ENCODE measurements at regions not wholly inside any gene's neighbourhood (a gene's known extent, or its start where the extent isn't known, plus 50 kb on each side); places are given as distances from the start of the nearest gene placed in this dataset.

GRCh38 chr13:59318320-59318930 is 845.3 kb downstream of the DIAPH3 start:
- H3K9me3 ChIP-seq (ENCODE audit: low read length), result no peaks in the 10 kb centered on the region
- H3F3A ChIP-seq (ENCODE audit: insufficient read depth, low read length, poor library complexity, severe bottlenecking), result no peaks in the 10 kb centered on the region

DNA sequence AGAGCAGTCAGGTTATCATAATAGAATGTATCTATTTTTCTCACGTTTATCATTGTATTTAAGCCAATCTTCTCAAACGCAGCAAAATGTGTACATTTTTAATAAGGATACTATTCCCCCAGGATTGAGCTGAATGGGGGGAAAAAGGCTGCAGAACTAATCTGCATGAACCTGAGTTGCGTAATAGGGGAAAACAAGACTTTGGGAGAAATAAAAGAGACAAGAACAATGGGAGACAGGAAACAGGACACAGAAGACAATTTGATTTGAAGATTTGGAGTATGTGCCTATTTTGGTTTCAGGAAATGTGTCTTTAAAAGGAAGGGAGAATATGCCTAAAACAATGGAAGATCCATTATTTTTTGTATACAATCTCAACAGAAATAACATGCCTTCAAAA is 844.5 kb downstream of the DIAPH3 start:
- H2AFZ ChIP-seq (ENCODE audit: low read depth, low read length), result no peak overlapping the region
- TF ChIP-seq REST (IDR thresholded peaks at IDR 0.05; ENCODE audit: borderline replicate concordance) (no peak), EP300 (conservative IDR thresholded peaks at IDR 0.05; ENCODE audit: poor library complexity, severe bottlenecking) (no peak), EZH2 (IDR thresholded peaks at IDR 0.05; ENCODE audit: borderline replicate concordance, insufficient read depth, low read length, poor library complexity, severe bottlenecking) (no peak), MXI1 (conservative IDR thresholded peaks at IDR 0.05; ENCODE audit: poor library complexity, severe bottlenecking) (no peak), RAD21 (conservative IDR thresholded peaks at IDR 0.05) (no peak), SMC3 (conservative IDR thresholded peaks at IDR 0.05; ENCODE audit: poor library complexity) (no peak)
- TF ChIP-seq, protein P1, sequence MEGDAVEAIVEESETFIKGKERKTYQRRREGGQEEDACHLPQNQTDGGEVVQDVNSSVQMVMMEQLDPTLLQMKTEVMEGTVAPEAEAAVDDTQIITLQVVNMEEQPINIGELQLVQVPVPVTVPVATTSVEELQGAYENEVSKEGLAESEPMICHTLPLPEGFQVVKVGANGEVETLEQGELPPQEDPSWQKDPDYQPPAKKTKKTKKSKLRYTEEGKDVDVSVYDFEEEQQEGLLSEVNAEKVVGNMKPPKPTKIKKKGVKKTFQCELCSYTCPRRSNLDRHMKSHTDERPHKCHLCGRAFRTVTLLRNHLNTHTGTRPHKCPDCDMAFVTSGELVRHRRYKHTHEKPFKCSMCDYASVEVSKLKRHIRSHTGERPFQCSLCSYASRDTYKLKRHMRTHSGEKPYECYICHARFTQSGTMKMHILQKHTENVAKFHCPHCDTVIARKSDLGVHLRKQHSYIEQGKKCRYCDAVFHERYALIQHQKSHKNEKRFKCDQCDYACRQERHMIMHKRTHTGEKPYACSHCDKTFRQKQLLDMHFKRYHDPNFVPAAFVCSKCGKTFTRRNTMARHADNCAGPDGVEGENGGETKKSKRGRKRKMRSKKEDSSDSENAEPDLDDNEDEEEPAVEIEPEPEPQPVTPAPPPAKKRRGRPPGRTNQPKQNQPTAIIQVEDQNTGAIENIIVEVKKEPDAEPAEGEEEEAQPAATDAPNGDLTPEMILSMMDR (IDR thresholded peaks at IDR 0.05; ENCODE audit: poor library complexity, severe bottlenecking), result no peak

More at GRCh38 chr13:59318320-59318930, 845.3 kb downstream of the DIAPH3 start:
- H3K4me3 ChIP-seq (ENCODE audit: low read length), result no peak overlapping the region
- no peak overlapping the region for H3K27ac ChIP-seq (ENCODE audit: low read length)
- TF ChIP-seq SMC3 (conservative IDR thresholded peaks at IDR 0.05; ENCODE audit: poor library complexity) (peak; percentile 82), EZH2 (IDR thresholded peaks at IDR 0.05; ENCODE audit: borderline replicate concordance, insufficient read depth, low read length, poor library complexity, severe bottlenecking) (no peak), POLR2AphosphoS5 (IDR thresholded peaks at IDR 0.05) (no peak), REST (IDR thresholded peaks at IDR 0.05; ENCODE audit: borderline replicate concordance) (no peak), EP300 (conservative IDR thresholded peaks at IDR 0.05; ENCODE audit: poor library complexity, severe bottlenecking) (peak; percentile 5), TAF1 (IDR thresholded peaks at IDR 0.05; ENCODE audit: low read depth) (no peak), MXI1 (conservative IDR thresholded peaks at IDR 0.05; ENCODE audit: poor library complexity, severe bottlenecking) (no peak), RAD21 (conservative IDR thresholded peaks at IDR 0.05) (peak; percentile 82)
- TF ChIP-seq, protein P1 (IDR thresholded peaks at IDR 0.05; ENCODE audit: poor library complexity, severe bottlenecking), result peak; percentile 84
- H3K4me2 ChIP-seq (ENCODE audit: low read length), result no peak overlapping the region
- no peaks in the 10 kb centered on the region for H3K9me2 ChIP-seq (ENCODE audit: insufficient read depth, low read length)
- no peaks in the 10 kb centered on the region for H3K79me2 ChIP-seq (replicated peaks; ENCODE audit: insufficient read depth, low read length)
- H2AFZ ChIP-seq (ENCODE audit: low read depth, low read length), result no peak overlapping the region
- H3K36me3 ChIP-seq (ENCODE audit: insufficient read depth, low read length), result no peaks in the 10 kb centered on the region
- H3K27me3 ChIP-seq (ENCODE audit: insufficient read depth, low read depth, low read length), result no peaks in the 10 kb centered on the region
- no peaks in the 10 kb centered on the region for H4K20me1 ChIP-seq (ENCODE audit: insufficient read depth)
- no peak overlapping the region for H3K9ac ChIP-seq (ENCODE audit: low read length)

More for the DNA sequence above, 844.5 kb downstream of the DIAPH3 start:
- Histone ChIP-seq H3K9me2 (ENCODE audit: insufficient read depth, low read length) (no peaks in the 10 kb centered on the region), H4K20me1 (ENCODE audit: insufficient read depth) (no peaks in the 10 kb centered on the region), H3K79me2 (replicated peaks; ENCODE audit: insufficient read depth, low read length) (no peaks in the 10 kb centered on the region), H3K9ac (ENCODE audit: low read length) (no peak overlapping the region), H3K9me3 (ENCODE audit: low read length) (no peaks in the 10 kb centered on the region), H3F3A (ENCODE audit: insufficient read depth, low read length, poor library complexity, severe bottlenecking) (no peaks in the 10 kb centered on the region), H3K4me3 (ENCODE audit: low read length) (no peak overlapping the region), H3K27ac (ENCODE audit: low read length) (no peak overlapping the region), H3K36me3 (ENCODE audit: insufficient read depth, low read length) (no peaks in the 10 kb centered on the region), H3K4me2 (ENCODE audit: low read length) (no peak overlapping the region), H3K27me3 (ENCODE audit: insufficient read depth, low read depth, low read length) (no peaks in the 10 kb centered on the region)
